SK-N-SH (cell line): ENCODE measurements at regions not wholly inside any gene's neighbourhood (a gene's known extent, or its start where the extent isn't known, plus 50 kb on each side); places are given as distances from the start of the nearest gene placed in this dataset.

Source experiments
- CTCF ChIA-PET: fragments of 300-600, 350-600 bp; formaldehyde crosslinking; extraction: SDS; loops from one replicate; lab custom pipeline; 2021; lab: Yijun Ruan, JAX
- POLR2A ChIA-PET: fragments of 350-600 bp; sonication (Branson Sonifier 250); formaldehyde crosslinking; extraction: SDS; loops from one replicate; lab custom pipeline; 2020; ENCODE audit warnings: antibody characterized with exemption, inconsistent platforms; lab: Yijun Ruan, JAX
- DNase-seq: peaks from one replicate; pipeline ENCODE4 v3.0.0; 2012
- H2AFZ ChIP-seq: fragments of 200-600 bp; sonication (generic); 2 replicates; pipeline ENCODE4 v1.8.1; 2016; ENCODE audit warnings: antibody characterized with exemption, mild to moderate bottlenecking, low read depth
- H3F3A ChIP-seq: fragments of 200-600 bp; sonication (generic); replicated peaks from 2 replicates; pipeline ENCODE3; 2016; ENCODE audit warnings: antibody characterized with exemption, mild to moderate bottlenecking; ENCODE audit not compliant: insufficient read depth
- H3K27ac ChIP-seq, 2 experiments: fragments of 200-500 bp in 1 of 2; fragments of 200-600 bp in 1 of 2; sonication (Bioruptor generic) in 1 of 2; sonication (generic), shearing (Covaris generic) in 1 of 2; 2 replicates each; pipeline versions ENCODE4 v1.5.1 to v1.6.1; 2014 to 2016; ENCODE audit warnings: low read depth in 2 of 2, inconsistent platforms in 1 of 2, low read length in 1 of 2, mild to moderate bottlenecking in 1 of 2, mixed read lengths in 1 of 2
- H3K27me3 ChIP-seq: fragments of 200-600 bp; sonication (generic), shearing (Covaris generic); 2 replicates; pipeline ENCODE4 v1.6.1; 2016; ENCODE audit warnings: mixed run types; ENCODE audit not compliant: insufficient read depth
- H3K36me3 ChIP-seq, 2 experiments: fragments of 200-500 bp in 1 of 2; fragments of 200-600 bp in 1 of 2; sonication (Bioruptor generic) in 1 of 2; sonication (generic) in 1 of 2; replicated peaks in 1 of 2; 2 replicates each; pipeline versions ENCODE3 to v1.5.1; 2014 to 2016; ENCODE audit warnings: low read length in 1 of 2, mild to moderate bottlenecking in 1 of 2; ENCODE audit not compliant: insufficient read depth in 2 of 2, control insufficient read depth in 1 of 2
- H3K4me1 ChIP-seq, 2 experiments: fragments of 200-500 bp in 1 of 2; fragments of 200-600 bp in 1 of 2; sonication (Bioruptor generic) in 1 of 2; sonication (generic), shearing (Covaris generic) in 1 of 2; 2 replicates each; pipeline versions ENCODE4 v1.5.1 to v1.6.1; 2014 to 2016; ENCODE audit warnings: low read depth in 1 of 2, low read length in 1 of 2, mixed run types in 1 of 2; ENCODE audit not compliant: insufficient read depth in 2 of 2, control insufficient read depth in 1 of 2
- H3K4me2 ChIP-seq: fragments of 200-600 bp; sonication (generic), shearing (Covaris generic); 2 replicates; pipeline ENCODE4 v1.6.1; 2017; ENCODE audit warnings: mixed run types
- H3K4me3 ChIP-seq, 2 experiments: fragments of 200-500 bp in 1 of 2; fragments of 200-600 bp in 1 of 2; sonication (Bioruptor generic) in 1 of 2; sonication (generic), shearing (Covaris generic) in 1 of 2; 2 replicates each; pipeline versions ENCODE4 v1.5.1 to v1.8.1; 2014 to 2016; ENCODE audit warnings: low read depth in 2 of 2, inconsistent platforms in 1 of 2, low read length in 1 of 2, mild to moderate bottlenecking in 1 of 2, mixed read lengths in 1 of 2, moderate library complexity in 1 of 2
- H3K79me2 ChIP-seq: fragments of 200-600 bp; sonication (generic); 2 replicates; pipeline ENCODE4 v1.8.1; 2017; ENCODE audit warnings: mild to moderate bottlenecking; ENCODE audit not compliant: insufficient read depth
- H3K9ac ChIP-seq: fragments of 200-600 bp; sonication (generic); 2 replicates; pipeline ENCODE4 v1.6.1; 2017; ENCODE audit warnings: mixed run types
- H3K9me2 ChIP-seq: fragments of 200-600 bp; sonication (generic); 2 replicates; pipeline ENCODE4 v1.6.1; 2017; ENCODE audit warnings: mixed run types
- H3K9me3 ChIP-seq: fragments of 200-600 bp; sonication (generic); 2 replicates; pipeline ENCODE4 v1.6.1; 2017; ENCODE audit warnings: mixed run types, mild to moderate bottlenecking, moderate library complexity
- H4K20me1 ChIP-seq: fragments of 200-600 bp; sonication (generic); 2 replicates; pipeline ENCODE4 v1.6.1; 2017; ENCODE audit warnings: mild to moderate bottlenecking, mixed run types; ENCODE audit not compliant: insufficient read depth
- CHD2 ChIP-seq: fragments of 150-350 bp; IDR thresholded peaks from 2 replicates; pipeline ENCODE4 v1.6.1; 2018; ENCODE audit warnings: low read length; ENCODE audit not compliant: partially characterized antibody
- EP300 ChIP-seq, 2 experiments: IDR thresholded peaks; 2 replicates each; pipeline versions ENCODE4 v1.4.0 to v1.6.1; 2012; ENCODE audit warnings: borderline replicate concordance in 1 of 2, low read depth in 1 of 2, low read length in 1 of 2
- FOXJ3 ChIP-seq: sonication (generic); formaldehyde crosslinking; IDR thresholded peaks from 2 replicates; pipeline ENCODE4 v1.5.1; 2020; ENCODE audit warnings: mild to moderate bottlenecking, missing genetic modification reagents
- FOXM1 ChIP-seq: IDR thresholded peaks from 2 replicates; pipeline ENCODE4 v1.4.0; 2012; ENCODE audit warnings: low read depth, mild to moderate bottlenecking
- GABPA ChIP-seq: IDR thresholded peaks from 2 replicates; pipeline ENCODE4 v1.4.0; 2012; ENCODE audit warnings: low read depth, mild to moderate bottlenecking
- GATA2 ChIP-seq: sonication (generic); formaldehyde crosslinking; IDR thresholded peaks from 2 replicates; pipeline ENCODE4 v1.5.0; 2020; ENCODE audit warnings: mild to moderate bottlenecking, missing genetic modification reagents
- MEF2A ChIP-seq: IDR thresholded peaks from 2 replicates; pipeline ENCODE4 v1.4.0; 2012; ENCODE audit warnings: low read depth, borderline replicate concordance
- NFIC ChIP-seq: IDR thresholded peaks from 2 replicates; pipeline ENCODE4 v1.4.0; 2012; ENCODE audit warnings: borderline replicate concordance
- RAD21 ChIP-seq: IDR thresholded peaks from 2 replicates; pipeline ENCODE4 v1.6.1; 2012; ENCODE audit warnings: mild to moderate bottlenecking, low read length
- RCOR1 ChIP-seq: fragments of 150-350 bp; IDR thresholded peaks from 2 replicates; pipeline ENCODE4 v1.6.1; 2017; ENCODE audit warnings: antibody characterized with exemption, low read length
- RXRA ChIP-seq: IDR thresholded peaks from 2 replicates; pipeline ENCODE4 v1.4.0; 2012; ENCODE audit warnings: low read depth, mild to moderate bottlenecking, borderline replicate concordance
- SMC3 ChIP-seq: IDR thresholded peaks from 2 replicates; pipeline ENCODE4 v1.6.1; 2012; ENCODE audit warnings: low read depth, low read length, improper control_type of control experiment
- TAF1 ChIP-seq: IDR thresholded peaks from 2 replicates; pipeline ENCODE4 v1.6.1; 2012; ENCODE audit warnings: low read depth, mild to moderate bottlenecking, low read length, moderate library complexity, borderline replicate concordance
- TCF12 ChIP-seq: IDR thresholded peaks from 2 replicates; pipeline ENCODE4 v1.4.0; 2012
- TEAD4 ChIP-seq: IDR thresholded peaks from 2 replicates; pipeline ENCODE4 v1.4.0; 2012; ENCODE audit warnings: mild to moderate bottlenecking, borderline replicate concordance; ENCODE audit not compliant: insufficient read depth
- WGBS: methylation state at CpG from one replicate; pipeline ENCODE4 v1.1.6; 2017; ENCODE audit warnings: low lambda C conversion rate; 5-methylcytosine and 5-hydroxymethylcytosine counted together
- TF ChIP-seq, protein P1 (sequence below): fragments of 150-350 bp; IDR thresholded peaks from 2 replicates; pipeline ENCODE4 v1.6.1; 2017; ENCODE audit warnings: antibody characterized with exemption, low read length, low read depth, borderline replicate concordance
- TF ChIP-seq, protein P2 (sequence below): IDR thresholded peaks from 2 replicates; pipeline ENCODE4; 2012
- TF ChIP-seq, protein P3 (sequence below): IDR thresholded peaks from 2 replicates; pipeline ENCODE4 v1.4.0; 2012; ENCODE audit warnings: low read depth, borderline replicate concordance
- TF ChIP-seq, protein P4 (sequence below): IDR thresholded peaks from 2 replicates; pipeline ENCODE4 v1.4.0; 2012; ENCODE audit warnings: low read depth, borderline replicate concordance

DNA sequence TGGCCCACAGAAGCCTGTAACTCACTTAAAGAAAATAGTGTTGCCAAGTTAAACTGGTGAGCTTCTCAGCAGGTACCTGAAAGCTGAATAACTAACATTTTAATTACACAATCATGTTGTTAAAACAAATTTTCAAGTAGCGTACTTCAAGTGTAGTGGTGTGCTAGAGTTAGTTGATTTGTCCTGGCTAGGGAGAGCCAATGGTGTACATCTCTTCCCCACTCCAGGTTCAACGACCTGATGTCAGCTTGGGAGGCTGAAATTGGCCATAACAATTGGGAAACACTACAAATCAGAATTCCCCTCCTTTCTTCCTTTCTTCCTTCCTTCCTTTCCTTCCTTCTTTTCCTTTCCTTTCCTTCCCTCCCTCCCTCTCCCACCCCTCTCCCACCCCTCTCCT is 295.3 kb upstream of the SLC24A2 start (continued):
- TF ChIP-seq, protein P1, sequence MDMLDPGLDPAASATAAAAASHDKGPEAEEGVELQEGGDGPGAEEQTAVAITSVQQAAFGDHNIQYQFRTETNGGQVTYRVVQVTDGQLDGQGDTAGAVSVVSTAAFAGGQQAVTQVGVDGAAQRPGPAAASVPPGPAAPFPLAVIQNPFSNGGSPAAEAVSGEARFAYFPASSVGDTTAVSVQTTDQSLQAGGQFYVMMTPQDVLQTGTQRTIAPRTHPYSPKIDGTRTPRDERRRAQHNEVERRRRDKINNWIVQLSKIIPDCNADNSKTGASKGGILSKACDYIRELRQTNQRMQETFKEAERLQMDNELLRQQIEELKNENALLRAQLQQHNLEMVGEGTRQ: no peak
- TF ChIP-seq, all 33 proteins: peak for 0

DNA sequence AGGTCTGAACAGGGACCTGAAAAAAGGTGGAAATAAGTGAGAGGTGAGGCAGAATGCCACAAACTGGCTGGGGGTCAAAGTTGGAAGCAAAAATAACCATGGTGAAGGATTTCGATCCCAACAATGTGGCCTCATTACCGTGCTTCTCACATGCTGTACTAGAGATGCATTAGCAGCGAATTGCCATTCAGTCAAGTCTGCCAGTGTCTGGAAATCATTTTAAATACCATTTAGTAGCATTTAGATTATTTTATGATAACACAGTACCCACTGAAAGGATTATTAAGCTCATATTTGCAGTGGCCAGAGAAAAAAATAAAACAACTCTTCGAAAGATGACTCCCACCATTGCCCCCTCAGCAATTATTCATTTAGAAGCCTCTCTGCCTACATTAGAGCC is 294.6 kb upstream of the SLC24A2 start:
- no peaks in the 10 kb centered on the region for H3K27me3 ChIP-seq
- H4K20me1 ChIP-seq: no peaks in the 10 kb centered on the region
- H3K4me2 ChIP-seq: no peak overlapping the region
- H3K27ac ChIP-seq: peak overlapping the region in 1 of 2 experiments; percentile 91; a peak in 2 of 4 replicates
- H3K9me2 ChIP-seq: no peaks in the 10 kb centered on the region
- TF ChIP-seq FOXJ3 (CRISPR knock-in tag) (no peak), RAD21 (peak; percentile 24), GABPA (no peak), FOXM1 (no peak), EP300 (IDR thresholded peaks at IDR 0.05; ENCODE audit: borderline replicate concordance in 1 of 2, low read depth in 1 of 2, low read length in 1 of 2) (peak in 1 of 2 experiments; percentile 72; a peak in 2 of 4 replicates), GATA2 (peak; percentile 86), TCF12 (no peak), CHD2 (peak; percentile 44), RCOR1 (peak; percentile 47; the same call in 1 of the 2 replicates), NFIC (no peak)
- TF ChIP-seq, protein P2, sequence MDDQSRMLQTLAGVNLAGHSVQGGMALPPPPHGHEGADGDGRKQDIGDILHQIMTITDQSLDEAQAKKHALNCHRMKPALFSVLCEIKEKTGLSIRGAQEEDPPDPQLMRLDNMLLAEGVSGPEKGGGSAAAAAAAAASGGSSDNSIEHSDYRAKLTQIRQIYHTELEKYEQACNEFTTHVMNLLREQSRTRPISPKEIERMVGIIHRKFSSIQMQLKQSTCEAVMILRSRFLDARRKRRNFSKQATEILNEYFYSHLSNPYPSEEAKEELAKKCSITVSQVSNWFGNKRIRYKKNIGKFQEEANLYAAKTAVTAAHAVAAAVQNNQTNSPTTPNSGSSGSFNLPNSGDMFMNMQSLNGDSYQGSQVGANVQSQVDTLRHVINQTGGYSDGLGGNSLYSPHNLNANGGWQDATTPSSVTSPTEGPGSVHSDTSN: no peak
- TF ChIP-seq, protein P3, sequence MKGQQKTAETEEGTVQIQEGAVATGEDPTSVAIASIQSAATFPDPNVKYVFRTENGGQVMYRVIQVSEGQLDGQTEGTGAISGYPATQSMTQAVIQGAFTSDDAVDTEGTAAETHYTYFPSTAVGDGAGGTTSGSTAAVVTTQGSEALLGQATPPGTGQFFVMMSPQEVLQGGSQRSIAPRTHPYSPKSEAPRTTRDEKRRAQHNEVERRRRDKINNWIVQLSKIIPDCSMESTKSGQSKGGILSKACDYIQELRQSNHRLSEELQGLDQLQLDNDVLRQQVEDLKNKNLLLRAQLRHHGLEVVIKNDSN: no peak
- TF ChIP-seq, all 33 proteins: peak for 5
- H2AFZ ChIP-seq: no peak overlapping the region
- DNase-seq: peak; percentile 42
- H3K9me3 ChIP-seq: no peaks in the 10 kb centered on the region
- CTCF ChIA-PET: interaction anchor here (1.3 kb wide), 1 partner anchor 137 kb away, joined by 3 read pairs; no protein-coding TSS in a partner anchor
- H3K36me3 ChIP-seq: no peaks in the 10 kb centered on the region
- 3% methylated on average over 4 of the region's 4 CpGs for WGBS
- H3K4me1 ChIP-seq: peaks cover 0 to 31% of the 10 kb centered on the region in 2 experiments; a peak in 2 of 4 replicates
- H3K79me2 ChIP-seq: no peaks in the 10 kb centered on the region
- H3K9ac ChIP-seq: no peak overlapping the region
- POLR2A ChIA-PET: no interaction called here
- H3F3A ChIP-seq: no peaks in the 10 kb centered on the region
- H3K4me3 ChIP-seq: no peak overlapping the region

DNA sequence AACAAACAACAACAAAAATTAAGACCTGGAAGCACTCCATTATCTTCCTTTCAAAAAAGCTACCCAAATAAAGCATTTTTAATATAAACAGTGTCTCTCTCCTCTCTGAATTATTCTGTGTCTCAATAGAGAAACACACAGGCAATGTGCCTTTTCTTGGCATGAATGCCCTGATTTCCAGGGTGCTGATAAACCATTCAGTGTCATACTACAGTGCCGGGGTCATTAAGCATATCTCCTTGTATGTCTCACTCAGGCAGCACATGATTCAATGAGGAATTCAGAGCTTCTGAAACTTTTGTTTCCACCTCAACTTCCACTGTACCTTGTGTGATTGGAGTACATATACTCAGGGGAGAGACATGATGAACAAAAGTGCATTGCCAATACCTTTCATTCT is 294.0 kb upstream of the SLC24A2 start:
- H3K4me1 ChIP-seq: peaks cover 0 to 31% of the 10 kb centered on the region in 2 experiments; a peak in 2 of 4 replicates
- H3K9me3 ChIP-seq: no peaks in the 10 kb centered on the region
- DNase-seq: no peak
- no peaks in the 10 kb centered on the region for H3K27me3 ChIP-seq
- 5% methylated on average over 1 of the region's 1 CpG for WGBS
- no peaks in the 10 kb centered on the region for H3K9me2 ChIP-seq
- no peak overlapping the region for H2AFZ ChIP-seq
- CTCF ChIA-PET: interaction anchor here (0.9 to 1.3 kb wide), 2 partner anchors 136 to 1029 kb away, joined by 3 read pairs; no protein-coding TSS in a partner anchor
- POLR2A ChIA-PET: no interaction called here
- H3K27ac ChIP-seq: peak overlapping the region in 1 of 2 experiments; percentile 91; a peak in 2 of 4 replicates
- H3K36me3 ChIP-seq: no peaks in the 10 kb centered on the region
- H3K9ac ChIP-seq: no peak overlapping the region
- no peaks in the 10 kb centered on the region for H3K79me2 ChIP-seq
- no peaks in the 10 kb centered on the region for H4K20me1 ChIP-seq
- H3K4me3 ChIP-seq: no peak overlapping the region
- no peaks in the 10 kb centered on the region for H3F3A ChIP-seq
- no peak overlapping the region for H3K4me2 ChIP-seq
- TF ChIP-seq TAF1: no peak
- TF ChIP-seq, protein P4, sequence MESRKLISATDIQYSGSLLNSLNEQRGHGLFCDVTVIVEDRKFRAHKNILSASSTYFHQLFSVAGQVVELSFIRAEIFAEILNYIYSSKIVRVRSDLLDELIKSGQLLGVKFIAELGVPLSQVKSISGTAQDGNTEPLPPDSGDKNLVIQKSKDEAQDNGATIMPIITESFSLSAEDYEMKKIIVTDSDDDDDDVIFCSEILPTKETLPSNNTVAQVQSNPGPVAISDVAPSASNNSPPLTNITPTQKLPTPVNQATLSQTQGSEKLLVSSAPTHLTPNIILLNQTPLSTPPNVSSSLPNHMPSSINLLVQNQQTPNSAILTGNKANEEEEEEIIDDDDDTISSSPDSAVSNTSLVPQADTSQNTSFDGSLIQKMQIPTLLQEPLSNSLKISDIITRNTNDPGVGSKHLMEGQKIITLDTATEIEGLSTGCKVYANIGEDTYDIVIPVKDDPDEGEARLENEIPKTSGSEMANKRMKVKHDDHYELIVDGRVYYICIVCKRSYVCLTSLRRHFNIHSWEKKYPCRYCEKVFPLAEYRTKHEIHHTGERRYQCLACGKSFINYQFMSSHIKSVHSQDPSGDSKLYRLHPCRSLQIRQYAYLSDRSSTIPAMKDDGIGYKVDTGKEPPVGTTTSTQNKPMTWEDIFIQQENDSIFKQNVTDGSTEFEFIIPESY: no peak
- no peak for TF ChIP-seq GABPA
- TF ChIP-seq, protein P3: no peak
- TF ChIP-seq SMC3: no peak
- no peak for TF ChIP-seq RXRA
- no peak for TF ChIP-seq TEAD4
- no peak for TF ChIP-seq MEF2A
- no peak for TF ChIP-seq FOXJ3 (CRISPR knock-in tag)
- no peak; the same call in 1 of the 2 replicates for TF ChIP-seq GATA2
- TF ChIP-seq, protein P1: no peak
